CD4-positive, alpha-beta memory T cell (primary cell): ENCODE measurements at regions not wholly inside any gene's neighbourhood (a gene's known extent, or its start where the extent isn't known, plus 50 kb on each side); places are given as distances from the start of the nearest gene placed in this dataset.
"Not testable (repeated sequence)": the region's sequence is repeated elsewhere in the genome, so short reads cannot be mapped to it uniquely, and the experiment has no call there.

ENCODE experiments used
- CTCF ChIA-PET: fragments of 350-600 bp; sonication (Branson Sonifier 250); formaldehyde crosslinking; loops from one replicate; lab custom pipeline; 2021; ENCODE audit warnings: inconsistent platforms; ENCODE audit not compliant: partially characterized antibody; lab: Charles Lee
- POLR2A ChIA-PET: fragments of 350-600 bp; sonication (Branson Sonifier 250); formaldehyde crosslinking; loops from one replicate; lab custom pipeline; 2021; ENCODE audit not compliant: partially characterized antibody; lab: Charles Lee
- DNase-seq, 5 donors: peaks; one replicate each; pipeline versions ENCODE4 v3.0.0 to v3.0.0-alpha.2; 2020 to 2022; ENCODE audit warnings: mixed read lengths in 1 of 5
- H3K27ac ChIP-seq: one replicate; pipeline ENCODE4 v1.7.0; 2013; ENCODE audit warnings: low read depth, low read length
- H3K27me3 ChIP-seq: 2 replicates; pipeline ENCODE4 v1.7.0; 2013; ENCODE audit warnings: mild to moderate bottlenecking, low read length, moderate library complexity; ENCODE audit not compliant: insufficient read depth
- H3K36me3 ChIP-seq: 2 replicates; pipeline ENCODE4 v1.7.0; 2013; ENCODE audit warnings: mild to moderate bottlenecking, low read length, moderate library complexity; ENCODE audit not compliant: insufficient read depth
- H3K4me1 ChIP-seq: 2 replicates; pipeline ENCODE4 v1.7.0; 2013; ENCODE audit warnings: mild to moderate bottlenecking, low read length, moderate library complexity; ENCODE audit not compliant: insufficient read depth
- H3K4me3 ChIP-seq, 2 donors: one replicate each; pipeline ENCODE4 v1.7.0; 2013; ENCODE audit warnings: low read length in 2 of 2, mild to moderate bottlenecking in 1 of 2
- H3K9me3 ChIP-seq, 2 donors: one replicate each; pipeline ENCODE4 v1.7.0; 2013; ENCODE audit warnings: low read length in 2 of 2, control low read depth in 1 of 2; ENCODE audit not compliant: control insufficient read depth in 1 of 2
- H3K27ac Mint-ChIP-seq, 7 donors: one replicate each; pipeline ENCODE4 v1.8.0; 2020 to 2021; ENCODE audit warnings: mixed read lengths in 7 of 7, mild to moderate bottlenecking in 6 of 7, inconsistent platforms in 3 of 7, moderate library complexity in 3 of 7
- H3K27me3 Mint-ChIP-seq, 2 donors: one replicate each; pipeline ENCODE4 v1.8.0; 2020 to 2021; ENCODE audit warnings: mixed read lengths in 2 of 2
- H3K36me3 Mint-ChIP-seq, 2 donors: one replicate each; pipeline ENCODE4 v1.8.0; 2020 to 2021; ENCODE audit warnings: mixed read lengths in 2 of 2, inconsistent platforms in 1 of 2, mild to moderate bottlenecking in 1 of 2
- H3K4me1 Mint-ChIP-seq, 4 donors: one replicate each; pipeline ENCODE4 v1.8.0; 2020 to 2021; ENCODE audit warnings: mixed read lengths in 4 of 4, mild to moderate bottlenecking in 1 of 4
- H3K4me3 Mint-ChIP-seq, 8 donors: one replicate each; pipeline ENCODE4 v1.8.0; 2020 to 2021; ENCODE audit warnings: mixed read lengths in 8 of 8, mild to moderate bottlenecking in 7 of 8, moderate library complexity in 6 of 8, inconsistent platforms in 3 of 8
- H3K9me3 Mint-ChIP-seq, 8 donors: one replicate each; pipeline ENCODE4 v1.8.0; 2020 to 2021; ENCODE audit warnings: mixed read lengths in 8 of 8, mild to moderate bottlenecking in 5 of 8, inconsistent platforms in 3 of 8, moderate library complexity in 1 of 8
- intact Hi-C: fragments of 100-400 bp; cut with micrococcal nuclease; formaldehyde crosslinking; loops from one replicate; pipeline ENCODE4 v1.15.1; 2023

GRCh38 chr4:164621886-164622521, 131.9 kb upstream of the SMIM31 start:
- POLR2A ChIA-PET, result no interaction called here
- Mint-ChIP-seq H3K36me3 (no peaks in the 10 kb centered on the region), H3K27ac (no peak overlapping the region), H3K4me3 (no peak overlapping the region), H3K4me1 (no peaks in the 10 kb centered on the region), H3K27me3 (no peaks in the 10 kb centered on the region), H3K9me3 (peaks cover 0 to 18% (median 6%) of the 10 kb centered on the region in 8 donors)
- Histone ChIP-seq H3K27me3 (no peaks in the 10 kb centered on the region), H3K36me3 (no peaks in the 10 kb centered on the region), H3K4me1 (no peaks in the 10 kb centered on the region), H3K4me3 (no peak overlapping the region), H3K9me3 (no peaks in the 10 kb centered on the region), H3K27ac (no peak overlapping the region)
- CTCF ChIA-PET, result no interaction called here
- intact Hi-C loops, result no loop called here
- no peak for DNase-seq

- no peaks in the 10 kb centered on the region for H3K27me3 Mint-ChIP-seq
- ChIA-PET POLR2A (no interaction called here), CTCF (no interaction called here)
- H3K4me3 ChIP-seq, result no peak overlapping the region
- H3K4me1 ChIP-seq, result no peaks in the 10 kb centered on the region
- H3K9me3 ChIP-seq, result no peaks in the 10 kb centered on the region
- no peaks in the 10 kb centered on the region for H3K36me3 Mint-ChIP-seq
- H3K27me3 ChIP-seq, result no peaks in the 10 kb centered on the region
- no peak for DNase-seq
- H3K27ac Mint-ChIP-seq, result no peak overlapping the region
- no peak overlapping the region for H3K27ac ChIP-seq
- H3K4me3 Mint-ChIP-seq, result no peak overlapping the region
- intact Hi-C loops, result no loop called here
- H3K4me1 Mint-ChIP-seq, result no peaks in the 10 kb centered on the region
- peaks cover 0 to 18% (median 7%) of the 10 kb centered on the region in 8 donors for H3K9me3 Mint-ChIP-seq
- no peaks in the 10 kb centered on the region for H3K36me3 ChIP-seq
These were observed 130.8 kb upstream of the SMIM31 start for GRCh38 chr4:164623099-164623498.

- Histone ChIP-seq H3K4me3 (no peak overlapping the region), H3K27ac (no peak overlapping the region), H3K9me3 (no peaks in the 10 kb centered on the region), H3K36me3 (no peaks in the 10 kb centered on the region), H3K27me3 (no peaks in the 10 kb centered on the region), H3K4me1 (no peaks in the 10 kb centered on the region)
- ChIA-PET POLR2A (no interaction called here), CTCF (no interaction called here)
- peaks cover 0 to 2% (median 0%) of the 10 kb centered on the region in 8 donors for H3K9me3 Mint-ChIP-seq
- H3K4me1 Mint-ChIP-seq, result no peaks in the 10 kb centered on the region
- intact Hi-C loops, result no loop called here
- no peak overlapping the region for H3K27ac Mint-ChIP-seq
- H3K27me3 Mint-ChIP-seq, result no peaks in the 10 kb centered on the region
- H3K4me3 Mint-ChIP-seq, result no peak overlapping the region
- no peak for DNase-seq
- no peaks in the 10 kb centered on the region for H3K36me3 Mint-ChIP-seq
These were observed 114.9 kb upstream of the SMIM31 start for GRCh38 chr4:164639001-164639400.

GRCh38 chr4:164648151-164648848, 105.6 kb upstream of the SMIM31 start:
- no peak for DNase-seq
- Histone ChIP-seq H3K27ac (no peak overlapping the region), H3K9me3 (no peaks in the 10 kb centered on the region), H3K36me3 (no peaks in the 10 kb centered on the region), H3K4me1 (no peaks in the 10 kb centered on the region), H3K4me3 (no peak overlapping the region), H3K27me3 (no peaks in the 10 kb centered on the region)
- Mint-ChIP-seq H3K9me3 (peaks cover 0 to 12% (median 0%) of the 10 kb centered on the region in 8 donors), H3K27me3 (no peaks in the 10 kb centered on the region), H3K27ac (no peak overlapping the region), H3K4me1 (no peaks in the 10 kb centered on the region), H3K4me3 (no peak overlapping the region), H3K36me3 (no peaks in the 10 kb centered on the region)
- ChIA-PET POLR2A (no interaction called here), CTCF (no interaction called here)
- intact Hi-C loops, result no loop called here

- Histone ChIP-seq H3K4me3 (no peak overlapping the region), H3K9me3 (no peaks in the 10 kb centered on the region), H3K4me1 (no peaks in the 10 kb centered on the region), H3K27ac (no peak overlapping the region), H3K36me3 (no peaks in the 10 kb centered on the region), H3K27me3 (no peaks in the 10 kb centered on the region)
- CTCF ChIA-PET, result no interaction called here
- intact Hi-C loops, result no loop called here
- POLR2A ChIA-PET, result no interaction called here
- DNase-seq, result no peak
- H3K27ac Mint-ChIP-seq, result no peak overlapping the region
- H3K4me1 Mint-ChIP-seq, result no peaks in the 10 kb centered on the region
- H3K4me3 Mint-ChIP-seq, result no peak overlapping the region
- peaks cover 0 to 12% (median 0%) of the 10 kb centered on the region in 8 donors for H3K9me3 Mint-ChIP-seq
- H3K36me3 Mint-ChIP-seq, result no peaks in the 10 kb centered on the region
- H3K27me3 Mint-ChIP-seq, result no peaks in the 10 kb centered on the region
These were observed 105.1 kb upstream of the SMIM31 start for GRCh38 chr4:164648849-164649212.

GRCh38 chr4:164659765-164660164, 94.2 kb upstream of the SMIM31 start:
- no peaks in the 10 kb centered on the region for H3K4me1 ChIP-seq
- Mint-ChIP-seq H3K9me3 (peaks cover 0 to 12% (median 4%) of the 10 kb centered on the region in 8 donors), H3K4me1 (peaks cover 0 to 3% (median 0%) of the 10 kb centered on the region in 4 donors), H3K4me3 (no peak overlapping the region), H3K27me3 (peaks cover 0 to 3% of the 10 kb centered on the region in 2 donors), H3K36me3 (no peaks in the 10 kb centered on the region), H3K27ac (no peak overlapping the region)
- ChIA-PET POLR2A (no interaction called here), CTCF (no interaction called here)
- no peak overlapping the region for H3K27ac ChIP-seq
- no peak overlapping the region for H3K4me3 ChIP-seq
- no peak for DNase-seq
- H3K27me3 ChIP-seq, result no peaks in the 10 kb centered on the region
- intact Hi-C loops, result no loop called here
- no peaks in the 10 kb centered on the region for H3K9me3 ChIP-seq
- no peaks in the 10 kb centered on the region for H3K36me3 ChIP-seq

GRCh38 chr4:164676152-164676551, 77.8 kb upstream of the SMIM31 start:
- H3K4me3 Mint-ChIP-seq, H3K36me3 Mint-ChIP-seq, H3K9me3 ChIP-seq, H3K4me1 ChIP-seq, POLR2A ChIA-PET, CTCF ChIA-PET, H3K36me3 ChIP-seq, H3K4me3 ChIP-seq, H3K4me1 Mint-ChIP-seq, intact Hi-C loops, H3K27me3 Mint-ChIP-seq, H3K9me3 Mint-ChIP-seq, DNase-seq, H3K27me3 ChIP-seq, H3K27ac Mint-ChIP-seq, H3K27ac ChIP-seq: not testable (repeated sequence)
